GM12878 (cell line): ENCODE measurements at regions not wholly inside any gene's neighbourhood (a gene's known extent, or its start where the extent isn't known, plus 50 kb on each side); places are given as distances from the start of the nearest gene placed in this dataset.

Experiments
- CHD2 ChIP-seq: IDR thresholded peaks from 2 replicates; pipeline ENCODE4 v1.6.1; 2011; ENCODE audit warnings: low read depth, low read length, improper control_type of control experiment, borderline replicate concordance
- CREM ChIP-seq: IDR thresholded peaks from 2 replicates; pipeline ENCODE4 v1.6.1; 2014; ENCODE audit warnings: antibody characterized with exemption, low read depth
- EZH2 ChIP-seq: IDR thresholded peaks from 2 replicates; pipeline ENCODE4 v1.6.1; 2012; ENCODE audit warnings: low read depth, mild to moderate bottlenecking, control low read depth, inconsistent platforms, low read length, borderline replicate concordance; ENCODE audit not compliant: control insufficient read depth
- HCFC1 ChIP-seq: fragments of 150-350 bp; IDR thresholded peaks from 2 replicates; pipeline ENCODE4 v1.6.1; 2014; ENCODE audit warnings: low read length
- MXI1 ChIP-seq: fragments of 150-350 bp; IDR thresholded peaks from 2 replicates; pipeline ENCODE4 v1.6.1; 2011; ENCODE audit warnings: low read depth, mild to moderate bottlenecking, inconsistent platforms, low read length, improper control_type of control experiment
- RCOR1 ChIP-seq: conservative IDR thresholded peaks from 2 replicates; pipeline ENCODE4 v1.6.1; 2012; ENCODE audit warnings: low read depth, low read length, improper control_type of control experiment
- SUPT20H ChIP-seq: IDR thresholded peaks from 2 replicates; pipeline ENCODE4 v1.6.1; 2011; ENCODE audit warnings: low read depth, mild to moderate bottlenecking, low read length, moderate library complexity, borderline replicate concordance; ENCODE audit not compliant: control insufficient read depth
- TF ChIP-seq, protein P1 (sequence below): IDR thresholded peaks from 2 replicates; pipeline ENCODE4 v1.6.1; 2012; ENCODE audit warnings: low read depth, low read length, improper control_type of control experiment
- TF ChIP-seq, protein P2 (sequence below), 3 experiments: IDR thresholded peaks in 2 of 3; conservative IDR thresholded peaks in 1 of 3; 2 replicates each; pipeline ENCODE4 v1.5.1; 2011; ENCODE audit warnings: low read depth in 3 of 3, low read length in 3 of 3, mild to moderate bottlenecking in 3 of 3, control low read depth in 2 of 3, moderate library complexity in 2 of 3, inconsistent platforms in 1 of 3, mixed read lengths in 1 of 3; ENCODE audit not compliant: control insufficient read depth in 2 of 3, insufficient read depth in 1 of 3; ENCODE audit errors: extremely low read depth in 1 of 3
- TF ChIP-seq, protein P3 (sequence below): IDR thresholded peaks from 2 replicates; pipeline ENCODE4 v1.6.1; 2011; ENCODE audit warnings: low read depth, mild to moderate bottlenecking, low read length, moderate library complexity, borderline replicate concordance; ENCODE audit errors: extremely low read depth
- TF ChIP-seq, protein P4 (sequence below): IDR thresholded peaks from 2 replicates; pipeline ENCODE4 v1.6.1; 2012; ENCODE audit warnings: low read depth, low read length, improper control_type of control experiment

DNA sequence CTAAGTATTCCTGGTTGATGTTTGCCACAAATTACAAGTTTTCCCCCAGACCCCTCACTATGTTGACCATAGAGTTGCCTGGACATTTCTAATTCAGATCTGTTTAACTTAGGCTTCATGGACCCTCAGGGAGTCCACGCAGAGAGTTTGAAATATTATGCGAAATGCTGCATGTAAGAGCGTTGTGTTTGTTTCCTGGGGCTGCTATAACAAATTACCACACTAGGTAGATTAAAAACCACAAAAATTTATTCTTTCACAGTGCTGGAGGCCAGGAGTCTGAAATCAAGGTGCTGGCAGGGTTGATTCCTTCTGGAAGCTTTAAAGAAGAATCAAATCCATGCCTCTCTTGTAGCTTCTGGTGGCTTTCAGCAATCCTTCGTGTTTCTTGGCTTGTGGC lies 177.9 kb upstream of the KITLG start:
- no peak for TF ChIP-seq CREM
- TF ChIP-seq, protein P1, sequence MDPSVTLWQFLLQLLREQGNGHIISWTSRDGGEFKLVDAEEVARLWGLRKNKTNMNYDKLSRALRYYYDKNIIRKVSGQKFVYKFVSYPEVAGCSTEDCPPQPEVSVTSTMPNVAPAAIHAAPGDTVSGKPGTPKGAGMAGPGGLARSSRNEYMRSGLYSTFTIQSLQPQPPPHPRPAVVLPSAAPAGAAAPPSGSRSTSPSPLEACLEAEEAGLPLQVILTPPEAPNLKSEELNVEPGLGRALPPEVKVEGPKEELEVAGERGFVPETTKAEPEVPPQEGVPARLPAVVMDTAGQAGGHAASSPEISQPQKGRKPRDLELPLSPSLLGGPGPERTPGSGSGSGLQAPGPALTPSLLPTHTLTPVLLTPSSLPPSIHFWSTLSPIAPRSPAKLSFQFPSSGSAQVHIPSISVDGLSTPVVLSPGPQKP, result no peak
- TF ChIP-seq, protein P2, sequence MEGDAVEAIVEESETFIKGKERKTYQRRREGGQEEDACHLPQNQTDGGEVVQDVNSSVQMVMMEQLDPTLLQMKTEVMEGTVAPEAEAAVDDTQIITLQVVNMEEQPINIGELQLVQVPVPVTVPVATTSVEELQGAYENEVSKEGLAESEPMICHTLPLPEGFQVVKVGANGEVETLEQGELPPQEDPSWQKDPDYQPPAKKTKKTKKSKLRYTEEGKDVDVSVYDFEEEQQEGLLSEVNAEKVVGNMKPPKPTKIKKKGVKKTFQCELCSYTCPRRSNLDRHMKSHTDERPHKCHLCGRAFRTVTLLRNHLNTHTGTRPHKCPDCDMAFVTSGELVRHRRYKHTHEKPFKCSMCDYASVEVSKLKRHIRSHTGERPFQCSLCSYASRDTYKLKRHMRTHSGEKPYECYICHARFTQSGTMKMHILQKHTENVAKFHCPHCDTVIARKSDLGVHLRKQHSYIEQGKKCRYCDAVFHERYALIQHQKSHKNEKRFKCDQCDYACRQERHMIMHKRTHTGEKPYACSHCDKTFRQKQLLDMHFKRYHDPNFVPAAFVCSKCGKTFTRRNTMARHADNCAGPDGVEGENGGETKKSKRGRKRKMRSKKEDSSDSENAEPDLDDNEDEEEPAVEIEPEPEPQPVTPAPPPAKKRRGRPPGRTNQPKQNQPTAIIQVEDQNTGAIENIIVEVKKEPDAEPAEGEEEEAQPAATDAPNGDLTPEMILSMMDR (IDR thresholded peaks at IDR 0.05 in 2 of 3, conservative IDR thresholded peaks at IDR 0.05 in 1 of 3; ENCODE audit: control insufficient read depth in 2 of 3, extremely low read depth in 1 of 3, insufficient read depth in 1 of 3, low read depth in 3 of 3, low read length in 3 of 3), result no peak
- no peak for TF ChIP-seq MXI1
- TF ChIP-seq, protein P3, sequence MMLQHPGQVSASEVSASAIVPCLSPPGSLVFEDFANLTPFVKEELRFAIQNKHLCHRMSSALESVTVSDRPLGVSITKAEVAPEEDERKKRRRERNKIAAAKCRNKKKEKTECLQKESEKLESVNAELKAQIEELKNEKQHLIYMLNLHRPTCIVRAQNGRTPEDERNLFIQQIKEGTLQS, result no peak
- TF ChIP-seq RCOR1, result no peak
- TF ChIP-seq EZH2, result no peak
- TF ChIP-seq, protein P4, sequence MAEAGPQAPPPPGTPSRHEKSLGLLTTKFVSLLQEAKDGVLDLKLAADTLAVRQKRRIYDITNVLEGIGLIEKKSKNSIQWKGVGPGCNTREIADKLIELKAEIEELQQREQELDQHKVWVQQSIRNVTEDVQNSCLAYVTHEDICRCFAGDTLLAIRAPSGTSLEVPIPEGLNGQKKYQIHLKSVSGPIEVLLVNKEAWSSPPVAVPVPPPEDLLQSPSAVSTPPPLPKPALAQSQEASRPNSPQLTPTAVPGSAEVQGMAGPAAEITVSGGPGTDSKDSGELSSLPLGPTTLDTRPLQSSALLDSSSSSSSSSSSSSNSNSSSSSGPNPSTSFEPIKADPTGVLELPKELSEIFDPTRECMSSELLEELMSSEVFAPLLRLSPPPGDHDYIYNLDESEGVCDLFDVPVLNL, result no peak
- no peak for TF ChIP-seq SUPT20H
- TF ChIP-seq HCFC1, result no peak
- no peak for TF ChIP-seq CHD2
